ENCODE measurements at regions not wholly inside any gene's neighbourhood (a gene's known extent, or its start where the extent isn't known, plus 50 kb on each side); places are given as distances from the start of the nearest gene placed in this dataset.

- DNase-seq = no peak
Observed at GRCh38 chr6:156510242-156510641, 266.9 kb upstream of the ARID1B start.

DNA sequence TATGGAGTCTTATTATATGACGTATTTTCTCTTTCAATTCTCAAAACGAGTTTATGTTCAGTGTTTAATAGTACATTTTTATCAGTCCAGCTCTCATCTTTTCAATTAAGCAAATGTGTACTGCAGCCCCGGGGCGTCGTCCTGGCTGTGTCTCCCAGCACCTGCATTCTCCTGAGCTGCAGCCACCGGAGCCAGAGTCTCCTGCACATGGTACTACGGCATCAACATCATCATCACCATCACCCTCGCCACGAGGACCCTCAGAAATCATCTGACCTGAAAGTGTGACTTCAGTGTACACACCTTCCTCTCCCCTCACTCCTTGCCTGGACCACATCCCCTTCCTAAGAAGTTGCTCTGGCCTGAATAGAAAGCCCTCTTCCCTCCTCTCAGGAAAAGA is 267.7 kb upstream of the ARID1B start:
- no peak for DNase-seq

- no peak for DNase-seq
Observed at GRCh38 chr6:156508923-156509322, 268.3 kb upstream of the ARID1B start.

DNA sequence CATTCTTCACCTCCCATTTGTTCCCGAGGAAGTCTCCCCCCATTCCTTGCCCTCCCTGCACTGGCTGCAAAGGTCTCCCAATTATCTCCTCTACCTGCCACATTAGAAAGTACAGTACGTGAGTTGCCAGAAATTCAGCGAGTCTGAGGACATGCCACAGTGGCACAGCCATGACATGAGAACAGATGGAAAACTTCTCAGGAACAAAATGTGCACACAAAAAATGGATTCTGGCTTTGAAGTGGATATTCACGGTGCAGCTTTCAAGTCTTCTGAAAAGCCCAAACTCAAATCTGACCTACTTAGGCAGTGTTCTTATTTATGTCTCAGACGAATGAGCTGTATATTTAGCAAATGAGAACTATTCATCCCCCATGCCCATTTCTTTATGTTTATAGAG is 269.1 kb upstream of the ARID1B start:
- no peak for DNase-seq

- no peak for DNase-seq
Observed at GRCh38 chr6:156507656-156508055, 269.5 kb upstream of the ARID1B start.

DNA sequence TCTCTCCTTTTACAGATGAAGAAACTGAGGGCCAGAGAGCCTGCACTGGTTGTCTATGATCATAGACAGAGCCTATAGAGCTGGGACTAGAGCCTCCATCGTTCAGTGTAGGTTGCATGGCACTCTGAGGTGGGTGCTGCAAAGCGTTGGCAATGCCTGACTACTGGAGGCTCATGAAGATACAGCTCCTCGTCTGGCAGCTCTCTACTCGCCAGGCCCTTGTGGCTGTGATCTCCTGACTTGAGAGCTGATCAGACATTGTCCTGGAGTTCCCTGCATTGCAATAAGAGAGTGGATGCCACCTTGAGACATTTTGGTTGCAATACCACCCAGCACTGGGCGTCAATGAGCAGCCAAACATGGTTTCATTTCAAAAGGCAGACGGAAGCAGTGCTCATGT is 270.1 kb upstream of the ARID1B start:
- no peak for DNase-seq

GRCh38 chr6:156502969-156503504 is 274.1 kb upstream of the ARID1B start:
- no peak for DNase-seq

DNA sequence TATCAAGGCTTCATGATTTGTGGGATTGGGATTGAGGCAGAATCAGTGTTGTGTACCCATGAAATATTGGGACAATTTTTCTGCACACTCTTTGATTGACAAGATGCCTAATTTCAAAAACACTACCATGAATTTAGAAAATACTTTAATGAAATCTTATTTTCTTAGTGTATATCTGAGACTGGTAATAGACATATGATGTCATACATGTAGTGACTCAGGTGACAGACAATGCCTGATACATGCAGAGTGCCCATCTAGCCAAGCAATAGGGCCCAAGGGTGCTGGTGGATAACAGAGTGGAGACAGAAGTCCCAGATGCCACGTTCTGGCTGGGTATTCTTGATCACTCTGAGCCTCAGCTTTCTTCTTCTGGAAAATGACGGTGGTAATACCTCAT is 279.6 kb upstream of the ARID1B start:
- DNase-seq = no peak

- peak; percentile 45 for DNase-seq
Observed at GRCh38 chr6:156487877-156488276, 289.3 kb upstream of the ARID1B start.

- DNase-seq = no peak
Observed at GRCh38 chr6:156485150-156485549, 292.0 kb upstream of the ARID1B start.

GRCh38 chr6:156474507-156475120 is 302.6 kb upstream of the ARID1B start:
- DNase-seq = no peak

DNA sequence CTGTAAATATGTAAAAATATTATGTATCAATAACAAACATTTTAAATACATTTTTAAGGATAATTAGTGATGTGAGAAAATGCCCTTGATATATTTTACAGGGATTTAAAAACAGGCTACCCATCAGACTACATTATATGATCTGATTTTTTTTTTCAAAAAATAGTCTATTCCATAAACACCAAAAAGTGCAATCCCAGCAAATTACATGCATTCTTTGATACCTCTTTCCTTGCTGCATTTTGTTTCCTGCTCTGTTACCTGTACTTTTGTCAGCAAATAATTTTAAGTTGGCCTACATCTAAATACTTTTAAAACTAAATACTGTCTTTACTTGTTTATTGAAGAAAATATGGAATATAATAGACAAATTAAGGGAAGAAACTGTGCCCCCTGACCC is 306.2 kb upstream of the ARID1B start:
- no peak for DNase-seq

DNA sequence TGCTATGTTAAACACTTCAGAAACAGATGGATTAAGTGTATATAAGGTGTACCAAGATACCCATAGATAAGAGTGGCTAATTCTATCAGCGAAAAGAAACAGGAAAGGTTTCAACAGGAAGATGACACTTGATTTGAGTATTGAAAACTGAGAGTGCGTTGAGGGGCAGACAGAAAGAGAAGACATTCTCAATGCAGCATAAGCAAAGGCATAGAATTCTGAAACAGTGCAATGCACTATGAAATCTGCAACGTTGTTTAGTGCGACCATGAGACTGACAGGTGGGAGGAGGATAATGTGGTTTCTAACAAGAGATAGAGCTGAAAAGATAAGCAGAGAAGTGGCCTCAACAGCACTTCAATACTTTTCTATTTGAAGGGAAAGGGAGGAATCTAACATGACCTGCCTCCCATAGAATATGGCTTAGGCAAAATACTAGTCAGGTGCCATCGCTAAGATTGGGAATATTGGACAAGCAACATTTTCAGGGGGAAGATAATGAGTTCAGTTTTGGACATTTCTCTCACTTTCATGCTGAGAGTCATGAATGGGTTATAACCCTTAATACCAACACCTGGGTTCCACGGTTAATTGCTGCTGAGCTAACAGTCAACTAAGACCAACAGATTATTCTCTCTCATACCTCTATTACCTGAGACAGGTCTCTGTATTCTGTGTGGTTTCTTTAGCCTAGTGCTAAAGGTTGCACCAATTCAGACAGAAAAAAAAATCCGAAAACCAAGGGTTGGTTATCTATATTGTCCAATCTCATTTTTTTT is 312.9 kb upstream of the ARID1B start:
- DNase-seq = no peak

DNA sequence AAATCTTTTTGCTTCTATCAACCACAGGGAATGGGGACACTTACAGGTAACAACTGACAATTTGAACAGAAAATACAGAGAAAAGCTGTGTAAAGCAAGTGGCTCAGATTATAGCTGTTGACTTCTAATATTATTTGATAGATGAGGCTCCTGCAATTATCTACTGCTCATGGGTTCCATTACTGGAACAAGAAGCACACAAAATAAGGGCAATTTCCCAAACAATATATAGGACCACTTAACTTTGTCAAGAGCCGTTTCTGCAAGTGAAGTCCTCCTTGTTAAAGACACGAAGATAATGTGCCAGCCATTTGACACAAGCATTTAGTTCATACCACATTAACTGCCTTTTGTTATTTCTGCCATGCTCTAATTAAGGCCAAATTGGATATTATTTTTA is 315.5 kb upstream of the ARID1B start:
- DNase-seq = peak; percentile 69

- no peak for DNase-seq
Observed at GRCh38 chr6:156457601-156458000, 319.6 kb upstream of the ARID1B start.

- DNase-seq = no peak
Observed at GRCh38 chr6:156455847-156456246, 321.3 kb upstream of the ARID1B start.

GRCh38 chr6:156454867-156455266 is 322.3 kb upstream of the ARID1B start:
- no peak for DNase-seq

DNA sequence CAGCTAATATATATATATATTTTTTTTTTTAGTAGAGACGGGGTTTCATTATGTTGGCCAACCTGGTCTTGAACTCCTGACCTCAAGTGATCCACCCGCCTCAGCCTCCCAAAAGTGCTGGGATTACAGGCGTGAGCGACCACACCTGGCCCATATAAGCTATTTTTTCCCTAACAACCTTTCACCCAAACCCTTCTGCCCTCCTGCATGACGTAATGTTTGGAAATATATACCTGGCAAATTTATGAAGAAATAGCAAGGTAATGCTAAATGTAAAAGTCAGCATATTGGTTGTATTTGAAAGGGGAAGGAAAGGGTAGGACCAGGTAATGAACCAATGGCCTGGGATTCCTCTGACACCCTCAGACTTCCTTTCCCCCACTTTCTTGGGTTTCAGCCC is 325.5 kb upstream of the ARID1B start:
- no peak for DNase-seq

DNA sequence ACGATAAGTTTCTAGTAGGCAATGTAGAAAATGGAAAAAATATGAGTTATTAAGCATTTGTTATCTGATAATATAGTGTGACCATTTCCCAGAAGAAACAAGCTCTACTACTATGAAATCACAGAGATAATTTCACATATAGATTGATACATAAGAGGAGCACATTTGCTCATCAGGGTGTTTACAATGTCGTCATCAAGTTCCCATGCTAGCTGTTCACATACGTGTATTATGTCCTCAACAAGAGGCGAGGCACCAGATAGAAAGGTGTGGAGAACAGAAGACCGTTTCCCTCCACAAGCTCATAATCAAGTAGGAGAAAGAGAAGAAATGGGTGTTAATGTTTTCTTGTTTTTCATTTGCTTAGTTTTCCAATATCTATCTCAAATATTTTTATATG is 326.1 kb upstream of the ARID1B start:
- DNase-seq = no peak

GRCh38 chr6:156450421-156450820 is 326.8 kb upstream of the ARID1B start:
- no peak for DNase-seq

GRCh38 chr6:156449569-156449968 is 327.6 kb upstream of the ARID1B start:
- DNase-seq = no peak

DNA sequence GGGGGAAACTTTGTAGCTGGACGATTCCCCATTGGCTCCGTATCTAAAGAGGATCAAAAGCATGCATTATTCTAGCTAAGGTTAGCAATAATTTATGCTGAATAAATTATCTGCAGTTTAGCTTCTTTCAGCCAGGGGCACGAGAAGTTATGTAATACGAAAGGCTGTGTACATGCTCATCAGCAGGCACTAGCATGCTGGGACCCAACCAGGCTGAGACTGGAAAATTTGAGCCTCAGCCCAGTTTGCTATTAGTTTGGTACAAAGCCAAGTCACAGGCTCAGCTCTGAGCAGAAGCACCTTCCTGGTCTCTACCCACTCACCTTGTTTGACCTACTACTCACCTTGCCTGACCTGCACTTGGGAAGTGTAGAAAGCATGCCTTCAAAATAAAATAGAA is 328.1 kb upstream of the ARID1B start:
- peak; percentile 19 for DNase-seq

- no peak for DNase-seq
Observed at GRCh38 chr6:156448579-156448978, 328.6 kb upstream of the ARID1B start.

DNA sequence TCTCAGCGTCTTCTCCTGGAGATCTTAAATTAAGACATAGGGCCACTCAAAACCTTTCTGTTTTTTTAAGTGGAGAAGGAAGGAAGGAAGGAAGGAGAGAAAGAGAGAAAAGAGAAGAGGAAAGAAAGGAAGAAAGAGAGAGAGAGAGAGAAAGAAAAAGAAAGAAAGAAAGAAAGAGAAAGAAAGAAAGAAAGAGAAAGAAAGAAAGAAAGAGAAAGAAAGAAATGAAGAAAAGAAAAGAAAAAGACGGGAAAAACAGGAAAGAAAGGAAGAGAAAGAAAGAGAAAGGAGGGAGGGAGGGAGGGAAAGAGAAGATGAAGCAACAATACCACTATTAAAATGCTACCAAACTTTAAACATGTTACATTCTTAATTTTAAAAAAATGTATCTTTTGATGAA is 336.5 kb upstream of the ARID1B start:
- DNase-seq = no peak
